Urothelium cell line (cell line): ENCODE measurements at regions not wholly inside any gene's neighbourhood (a gene's known extent, or its start where the extent isn't known, plus 50 kb on each side); places are given as distances from the start of the nearest gene placed in this dataset.

Experiments
- DNase-seq: peaks from one replicate; pipeline ENCODE4 v3.0.0; 2011; ENCODE audit warnings: low spot score, mixed read lengths
- FAIRE-seq: peaks from 2 replicates; lab custom pipeline; 2011; peaks lifted over from hg19 to GRCh38; lab: Jason Lieb, UNC

GRCh38 chr21:19767546-19767945 lies 1230.7 kb upstream of the NCAM2 start:
- DNase-seq: no peak

GRCh38 chr21:19771881-19772280 lies 1226.3 kb upstream of the NCAM2 start:
- FAIRE-seq (no peak), DNase-seq (no peak)

More at GRCh38 chr21:19767546-19767945, 1230.7 kb upstream of the NCAM2 start:
- no peak for FAIRE-seq

- no peak for FAIRE-seq
- no peak for DNase-seq
Observed at GRCh38 chr21:19776076-19776475, 1222.1 kb upstream of the NCAM2 start.

DNA sequence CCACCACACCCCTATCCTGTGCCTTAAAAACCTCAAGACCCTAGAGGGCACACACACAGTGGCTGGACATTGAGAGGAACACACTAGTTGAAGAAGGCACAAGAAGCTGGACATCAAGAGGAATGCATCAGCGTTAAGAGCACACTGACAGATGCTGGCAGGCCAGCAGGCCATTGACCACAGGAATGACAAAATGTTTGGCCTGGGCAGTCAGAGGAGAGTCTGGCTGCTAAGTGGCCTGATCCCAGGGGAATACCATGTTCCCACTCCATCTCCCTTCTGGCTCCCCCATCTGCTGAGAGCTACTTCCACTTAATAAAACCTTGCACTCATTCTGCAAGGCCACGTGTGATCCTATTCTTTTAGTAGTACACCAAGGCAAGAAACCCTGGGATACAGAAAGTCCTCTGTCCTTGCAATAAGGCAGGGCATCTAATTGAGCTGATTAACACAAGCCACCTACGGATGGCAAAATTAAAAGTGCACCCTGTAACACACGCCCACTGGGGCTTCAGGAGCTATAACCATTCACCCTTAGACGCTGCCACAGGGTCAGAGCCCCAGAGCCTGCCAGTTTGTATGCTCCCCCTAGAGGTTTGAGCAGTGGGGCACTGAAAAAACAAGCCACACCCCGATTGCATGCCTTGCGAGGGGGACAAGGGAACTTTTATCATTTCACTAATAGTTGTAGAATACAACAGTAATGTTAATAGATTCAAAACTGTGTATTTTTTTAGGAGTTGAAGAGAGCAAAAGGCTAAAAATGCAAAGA lies 1216.1 kb upstream of the NCAM2 start:
- DNase-seq (no peak), FAIRE-seq (no peak)

DNA sequence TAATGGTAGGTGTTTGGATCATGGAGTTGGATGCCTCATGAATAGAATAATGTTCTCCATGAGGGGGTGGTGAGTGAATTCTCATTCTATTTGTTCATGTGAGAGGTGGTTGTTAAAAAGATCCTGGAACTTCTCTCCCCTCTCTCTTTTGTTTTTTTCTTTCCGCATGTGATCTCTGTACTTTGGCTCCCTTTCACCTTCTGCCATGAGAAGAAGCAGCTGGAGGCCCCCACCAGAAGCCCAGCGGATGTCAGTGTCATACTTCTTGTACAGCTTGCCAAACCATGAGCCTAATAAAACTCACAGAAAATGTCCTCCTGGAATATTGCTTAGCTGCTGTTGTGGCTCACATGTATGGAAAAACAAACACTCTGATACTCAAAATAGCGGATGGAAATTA lies 1212.3 kb upstream of the NCAM2 start:
- FAIRE-seq: no peak
- DNase-seq: no peak

DNA sequence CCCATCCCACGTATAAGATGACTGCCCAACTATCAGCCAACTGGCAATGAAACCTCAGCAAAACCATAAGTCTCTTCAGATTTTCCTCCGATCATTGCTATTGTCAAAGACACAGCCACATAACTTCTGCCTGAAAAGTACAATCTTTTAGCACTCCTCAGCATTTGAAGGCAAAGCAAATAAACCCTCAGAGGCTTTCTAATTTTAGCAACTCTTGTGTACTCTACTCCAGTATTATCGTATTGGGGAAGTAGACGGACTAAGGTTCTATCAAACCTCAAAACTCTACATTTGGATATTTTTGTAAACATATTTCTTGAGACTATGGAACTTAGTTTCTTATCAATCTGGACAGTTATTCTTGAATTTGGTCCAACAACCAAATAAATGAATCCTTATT lies 1206.2 kb upstream of the NCAM2 start:
- no peak for DNase-seq
- no peak for FAIRE-seq

DNA sequence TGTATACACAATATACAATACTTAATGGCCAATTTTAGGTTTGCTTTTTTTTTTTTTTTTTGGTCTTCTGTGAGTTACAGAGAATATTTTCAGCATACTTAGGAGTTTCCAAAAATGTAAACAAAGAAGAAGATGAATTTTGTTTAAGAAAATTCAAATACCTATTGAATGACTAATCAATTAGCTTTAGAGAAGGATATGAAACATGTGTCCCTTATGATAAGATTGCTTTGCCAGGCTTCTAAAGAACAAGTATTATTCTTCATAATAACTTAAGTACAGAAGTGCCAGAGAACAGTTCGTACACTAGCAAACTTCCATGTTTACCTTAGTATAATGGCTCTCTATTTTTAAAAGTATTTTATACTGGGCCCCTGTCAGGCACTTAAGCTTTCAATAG lies 1191.0 kb upstream of the NCAM2 start:
- FAIRE-seq: no peak

DNA sequence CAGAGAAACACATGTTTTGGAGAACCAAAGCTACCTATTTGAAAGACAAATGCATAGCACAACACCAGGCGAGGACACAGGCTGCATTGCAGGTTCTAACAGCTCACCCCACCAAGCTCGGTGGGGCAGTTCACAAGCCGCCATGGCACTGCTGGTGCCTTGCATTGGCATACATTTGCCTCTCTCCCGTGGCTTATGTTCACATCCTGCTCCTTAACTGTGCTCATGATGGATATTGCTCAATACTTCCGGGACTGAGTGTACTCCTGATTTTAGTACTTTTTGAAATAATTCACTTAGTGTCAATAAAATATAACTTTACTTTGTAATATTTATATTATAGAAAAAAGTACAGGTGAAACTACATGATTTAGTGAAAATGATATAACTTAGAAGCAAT lies 1187.4 kb upstream of the NCAM2 start:
- FAIRE-seq (no peak), DNase-seq (no peak)

More for the DNA sequence above, 1191.0 kb upstream of the NCAM2 start:
- DNase-seq: no peak

DNA sequence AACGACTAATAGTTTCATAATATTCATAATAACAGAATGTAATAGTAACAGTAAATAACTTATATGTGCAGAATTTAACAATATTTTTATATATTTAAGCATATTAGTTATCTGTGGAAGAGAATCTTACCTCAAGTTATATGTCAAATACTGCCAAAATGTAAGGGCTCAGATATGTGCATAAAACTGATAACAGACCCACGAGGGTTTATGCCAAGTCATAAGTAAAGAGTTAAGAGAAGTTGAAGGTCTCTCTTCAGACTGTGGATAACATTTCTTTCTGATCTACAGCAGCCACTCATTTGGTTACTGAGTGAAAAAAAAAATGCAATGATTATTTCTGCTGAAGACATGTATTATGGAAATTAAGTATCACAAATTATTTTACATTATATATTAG lies 1167.8 kb upstream of the NCAM2 start:
- no peak for FAIRE-seq
- no peak for DNase-seq

DNA sequence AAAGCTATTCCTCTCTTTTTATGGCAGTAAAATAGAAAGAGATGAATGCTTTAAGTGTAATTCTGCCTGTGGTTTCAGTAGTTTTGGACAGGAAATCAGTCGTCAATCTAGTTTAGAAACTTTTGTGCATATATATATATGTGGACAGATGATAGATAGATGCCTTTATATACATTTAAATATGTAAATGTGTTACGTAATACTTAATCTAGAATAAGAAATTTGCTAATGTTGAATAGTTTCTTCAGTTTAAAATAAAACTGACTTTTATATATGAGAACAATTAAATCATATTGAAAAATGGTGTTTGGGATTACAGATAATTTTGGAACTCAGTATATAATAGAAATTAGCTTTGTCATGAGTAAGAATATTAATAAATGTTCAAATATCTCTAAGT lies 1165.7 kb upstream of the NCAM2 start:
- FAIRE-seq (no peak), DNase-seq (no peak)

GRCh38 chr21:19833082-19833481 lies 1165.1 kb upstream of the NCAM2 start:
- FAIRE-seq (no peak), DNase-seq (no peak)

GRCh38 chr21:19842601-19843000 lies 1155.6 kb upstream of the NCAM2 start:
- DNase-seq (no peak), FAIRE-seq (no peak)

GRCh38 chr21:19844334-19844733 lies 1153.9 kb upstream of the NCAM2 start:
- FAIRE-seq: no peak

GRCh38 chr21:19850157-19850556 lies 1148.1 kb upstream of the NCAM2 start:
- DNase-seq (no peak), FAIRE-seq (no peak)

More at GRCh38 chr21:19844334-19844733, 1153.9 kb upstream of the NCAM2 start:
- no peak for DNase-seq

GRCh38 chr21:19853061-19853460 lies 1145.1 kb upstream of the NCAM2 start:
- no peak for FAIRE-seq
- no peak for DNase-seq

DNA sequence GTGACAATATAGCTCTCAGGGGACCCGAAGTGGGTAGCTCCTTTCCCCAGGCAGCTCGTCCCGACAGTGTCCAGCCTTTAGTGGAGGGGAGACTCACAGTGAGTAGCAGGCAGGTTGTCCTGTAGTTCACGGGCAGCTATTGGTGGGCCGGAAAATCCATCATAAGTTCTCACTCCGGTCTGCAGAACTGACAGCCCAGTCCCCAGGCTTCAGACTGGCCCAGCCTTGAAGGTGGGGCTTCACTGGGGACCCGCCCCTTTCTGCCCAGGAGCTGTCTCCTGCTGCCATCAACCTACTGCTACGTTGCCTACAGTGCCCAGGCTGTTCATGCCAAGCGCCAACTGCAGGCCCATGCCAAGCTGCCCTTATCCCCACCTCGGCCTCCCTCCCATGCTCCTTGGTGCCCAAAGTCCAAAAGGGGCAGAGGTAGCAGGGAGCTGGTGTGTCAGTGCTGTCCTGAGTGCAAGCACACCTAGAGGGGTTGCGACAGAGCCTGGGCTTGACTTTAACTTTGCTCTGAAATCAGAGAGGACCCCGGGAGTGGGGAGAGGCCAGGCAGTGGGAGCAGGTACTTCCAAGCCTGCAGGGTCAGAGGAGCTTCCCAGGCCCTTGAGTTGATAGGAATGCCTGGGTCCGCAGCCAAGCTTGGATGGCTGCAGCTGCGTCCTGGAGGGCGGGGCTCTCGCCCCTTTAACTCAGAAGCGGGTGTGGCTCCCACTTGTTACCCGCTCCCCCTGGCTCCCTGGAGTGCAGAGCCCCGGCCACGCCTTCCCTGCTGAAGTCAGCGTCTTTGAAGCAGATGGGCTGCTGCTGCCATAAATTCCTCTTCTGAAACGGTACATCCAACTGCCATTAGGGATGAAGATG lies 1144.3 kb upstream of the NCAM2 start:
- DNase-seq (peak; percentile 6), FAIRE-seq (no peak)

- DNase-seq: no peak
- FAIRE-seq: no peak
Observed at GRCh38 chr21:19855522-19855921, 1142.7 kb upstream of the NCAM2 start.

GRCh38 chr21:19864476-19864875 lies 1133.7 kb upstream of the NCAM2 start:
- no peak for DNase-seq
- no peak for FAIRE-seq

DNA sequence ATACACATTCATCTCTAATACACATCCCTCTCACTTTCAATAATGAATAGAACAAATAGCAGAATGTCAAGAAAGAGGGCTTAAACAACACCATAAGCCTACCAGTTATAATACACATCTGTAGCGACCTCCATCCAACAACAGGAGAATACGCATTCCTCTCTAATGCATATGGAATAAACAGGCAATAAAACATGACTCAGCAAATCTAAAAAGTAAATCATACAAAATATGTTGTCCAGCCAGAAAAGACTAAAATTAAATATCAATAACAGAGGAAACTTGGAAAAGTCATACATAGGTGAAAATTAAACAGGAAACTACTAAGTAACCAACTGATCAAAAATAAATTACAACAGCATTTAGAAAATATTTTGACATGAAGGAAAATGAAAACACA lies 1127.5 kb upstream of the NCAM2 start:
- FAIRE-seq: no peak
- no peak for DNase-seq

GRCh38 chr21:19874521-19874920 lies 1123.7 kb upstream of the NCAM2 start:
- FAIRE-seq (no peak), DNase-seq (no peak)

DNA sequence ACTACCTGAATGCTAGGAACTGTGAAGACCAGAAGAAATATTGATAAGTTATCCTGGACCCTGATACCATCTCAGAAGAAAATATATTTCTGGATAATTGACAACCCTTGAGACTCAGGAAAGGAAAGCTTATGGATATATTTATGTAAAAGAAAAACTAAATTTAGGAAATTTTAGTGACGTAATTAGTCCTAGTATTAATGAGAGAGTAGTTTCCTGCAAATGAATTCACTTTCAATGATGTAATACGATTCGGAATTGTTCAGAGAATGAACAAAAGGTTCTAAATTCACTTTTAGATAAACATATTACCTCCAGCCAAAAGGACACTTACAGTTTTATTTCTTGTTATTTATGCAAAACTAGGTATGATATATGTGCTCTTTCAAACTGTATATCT lies 1120.1 kb upstream of the NCAM2 start:
- FAIRE-seq: no peak
- no peak for DNase-seq

GRCh38 chr21:19899645-19900044 lies 1098.6 kb upstream of the NCAM2 start:
- DNase-seq (no peak), FAIRE-seq (no peak)
